Stomach (tissue), 4 donors: ENCODE measurements at regions not wholly inside any gene's neighbourhood (a gene's known extent, or its start where the extent isn't known, plus 50 kb on each side); places are given as distances from the start of the nearest gene placed in this dataset.

Experiments used
- CTCF ChIP-seq, 7 experiments: fragments of 450-650 bp in 4 of 7; fragments of 200-600 bp in 3 of 7; sonication (generic) in 3 of 7; IDR thresholded peaks; one replicate each; pipeline ENCODE4 v1.5.1; 2016 to 2019; ENCODE audit warnings: antibody characterized with exemption in 7 of 7, control low read depth in 2 of 7, mild to moderate bottlenecking in 1 of 7
- EP300 ChIP-seq: sonication (generic); formaldehyde crosslinking; IDR thresholded peaks from one replicate; pipeline ENCODE4 v1.6.1; 2017; ENCODE audit warnings: antibody characterized with exemption
- POLR2A ChIP-seq, 4 donors: fragments of 450-650 bp; IDR thresholded peaks; one replicate each; pipeline ENCODE4 v1.6.1; 2016; ENCODE audit warnings: antibody characterized with exemption in 4 of 4, control low read depth in 2 of 4, mild to moderate bottlenecking in 1 of 4, moderate library complexity in 1 of 4
- POLR2AphosphoS5 ChIP-seq, 3 donors: sonication (generic); formaldehyde crosslinking; IDR thresholded peaks; one replicate each; pipeline ENCODE4 v1.6.1; 2016; ENCODE audit warnings: antibody characterized with exemption in 3 of 3

- TF ChIP-seq POLR2A (IDR thresholded peaks at IDR 0.05) (no peak), EP300 (no peak), CTCF (IDR thresholded peaks at IDR 0.05) (no peak), POLR2AphosphoS5 (IDR thresholded peaks at IDR 0.05) (no peak)
Measured at GRCh38 chr2:145018502-145018901, 498.6 kb upstream of the ZEB2 start.
